ENCODE measurements at regions not wholly inside any gene's neighbourhood (a gene's known extent, or its start where the extent isn't known, plus 50 kb on each side); places are given as distances from the start of the nearest gene placed in this dataset.

- no peak for TF ChIP-seq CTCF (IDR thresholded peaks at IDR 0.05)
- no peak for TF ChIP-seq POLR2A (IDR thresholded peaks at IDR 0.05)
Observed at GRCh38 chr2:223122781-223123180, 70.8 kb downstream of the KCNE4 start.
